HepG2 (cell line): ENCODE measurements at regions not wholly inside any gene's neighbourhood (a gene's known extent, or its start where the extent isn't known, plus 50 kb on each side); places are given as distances from the start of the nearest gene placed in this dataset.

Experiments
- ATAC-seq: fragments of 200-7000 bp; cut with Tn5 transposase; 3 replicates; pipeline ENCODE4 v1.9.1; 2020; ENCODE audit warnings: mild to moderate bottlenecking, moderate library complexity
- BruUV-seq: library from RNA; stranded (reverse); fragments of 400-500 nt; replicated peaks from 2 replicates; lab custom pipeline; 2021; lab: Mats Ljungman, UMichigan
- CTCF ChIA-PET: fragments of 300-600 bp; formaldehyde crosslinking; extraction: SDS; loops from one replicate; lab custom pipeline; 2021; ENCODE audit warnings: low total read pairs, inconsistent platforms, low intra/inter-chr PET ratio; lab: Yijun Ruan, JAX
- POLR2A ChIA-PET: fragments of 350-600 bp; sonication (Branson Sonifier 250); formaldehyde crosslinking; loops from one replicate; lab custom pipeline; 2020; ENCODE audit warnings: antibody characterized with exemption, inconsistent platforms; lab: Yijun Ruan, JAX
- DNase-seq: peaks from one replicate; pipeline ENCODE4 v3.0.0-alpha.2; 2015; ENCODE audit warnings: low spot score
- FAIRE-seq: peaks from 3 replicates; lab custom pipeline; 2011; peaks lifted over from hg19 to GRCh38; lab: Jason Lieb, UNC
- H2AFZ ChIP-seq: one replicate; pipeline ENCODE4 v1.6.1; 2011; ENCODE audit warnings: low read length, inconsistent platforms
- H3K27ac ChIP-seq: fragments of 300-600 bp; 3 replicates; pipeline ENCODE4 v1.8.0; 2011; ENCODE audit warnings: mixed run types, mild to moderate bottlenecking, mixed read lengths, low read length, inconsistent platforms; ENCODE audit not compliant: insufficient read depth; ENCODE audit errors: extremely low read length
- H3K27me3 ChIP-seq, 2 experiments: fragments of 200-600 bp in 1 of 2; 2 replicates in 1 of 2; 3 replicates in 1 of 2; pipeline versions ENCODE4 v1.6.0 to v1.8.0; 2011; ENCODE audit warnings: low read length in 2 of 2, mild to moderate bottlenecking in 2 of 2, moderate library complexity in 2 of 2, inconsistent platforms in 1 of 2; ENCODE audit not compliant: insufficient read depth in 2 of 2, control insufficient read depth in 1 of 2
- H3K36me3 ChIP-seq, 2 experiments: fragments of 200-600 bp in 1 of 2; replicated peaks in 1 of 2; 2 replicates in 1 of 2; 3 replicates in 1 of 2; pipeline versions ENCODE4 v1.5.1 to v1.8.0; 2011; ENCODE audit warnings: low read length in 2 of 2, inconsistent platforms in 1 of 2; ENCODE audit not compliant: insufficient read depth in 2 of 2, control insufficient read depth in 1 of 2
- H3K4me1 ChIP-seq: 2 replicates; pipeline ENCODE4 v1.5.1; 2012; ENCODE audit warnings: low read length, inconsistent platforms; ENCODE audit not compliant: insufficient read depth
- H3K4me2 ChIP-seq: 2 replicates; pipeline ENCODE4 v1.6.0; 2011; ENCODE audit warnings: low read depth, low read length, inconsistent platforms
- H3K4me3 ChIP-seq, 3 experiments: fragments of 200-600 bp in 1 of 3; sonication (generic), shearing (Covaris generic) in 1 of 3; replicated peaks in 1 of 3; 2 replicates each; pipeline ENCODE4 v1.5.1; 2011 to 2016; ENCODE audit warnings: low read length in 3 of 3, inconsistent platforms in 2 of 3, low read depth in 2 of 3, mild to moderate bottlenecking in 2 of 3, control low read depth in 1 of 3, mixed read lengths in 1 of 3; ENCODE audit not compliant: insufficient read depth in 1 of 3
- H3K79me2 ChIP-seq: one replicate; pipeline ENCODE4 v1.6.1; 2011; ENCODE audit warnings: low read length, inconsistent platforms; ENCODE audit not compliant: insufficient read depth
- H3K9ac ChIP-seq: 2 replicates; pipeline ENCODE4 v1.6.0; 2011; ENCODE audit warnings: mild to moderate bottlenecking, low read depth, low read length, inconsistent platforms; ENCODE audit not compliant: insufficient read depth
- H3K9me3 ChIP-seq: 2 replicates; pipeline ENCODE4 v1.5.1; 2012; ENCODE audit warnings: mild to moderate bottlenecking, low read length
- H4K20me1 ChIP-seq: 2 replicates; pipeline ENCODE4 v1.6.0; 2011; ENCODE audit warnings: inconsistent platforms, mild to moderate bottlenecking, low read length, moderate library complexity; ENCODE audit not compliant: insufficient read depth
- NFIB ChIP-seq: sonication (generic); formaldehyde crosslinking; IDR thresholded peaks from 2 replicates; pipeline ENCODE4 v1.9.0; 2021; ENCODE audit warnings: missing genetic modification reagents, mild to moderate bottlenecking, borderline replicate concordance
- TAF1 ChIP-seq: sonication (generic); formaldehyde crosslinking; IDR thresholded peaks from 2 replicates; pipeline ENCODE4 v1.4.0; 2020; ENCODE audit warnings: missing genetic modification reagents
- UBTF ChIP-seq: sonication (generic); formaldehyde crosslinking; IDR thresholded peaks from 2 replicates; pipeline ENCODE4 v1.4.0; 2020; ENCODE audit warnings: mild to moderate bottlenecking, missing genetic modification reagents
- ZNF10 ChIP-seq: sonication (generic); formaldehyde crosslinking; IDR thresholded peaks from 2 replicates; pipeline ENCODE4 v1.4.0; 2020; ENCODE audit warnings: mild to moderate bottlenecking, low read depth, missing genetic modification reagents, borderline replicate concordance
- ZNF354B ChIP-seq: sonication (generic); formaldehyde crosslinking; IDR thresholded peaks from 2 replicates; pipeline ENCODE4 v1.8.0; 2022; ENCODE audit warnings: mild to moderate bottlenecking, missing genetic modification reagents
- WGBS: methylation state at CpG from one replicate; pipeline ENCODE4 v1.1.6; 2017; ENCODE audit warnings: low lambda C conversion rate; 5-methylcytosine and 5-hydroxymethylcytosine counted together
- in situ Hi-C: cut with HindIII; loops from 2 replicates; pipeline ENCODE4 v1.10.0; 2017; ENCODE audit warnings: low pct_unique_long_range_greater_than_20kb; ENCODE audit not compliant: extremely low pct_ligation_motif_present
- intact Hi-C: fragments of 100-400 bp; cut with micrococcal nuclease; formaldehyde crosslinking; loops from one replicate; pipeline ENCODE4 v1.10.0; 2022; ENCODE audit not compliant: unreplicated experiment
- TF ChIP-seq, protein P1 (sequence below): sonication (generic); formaldehyde crosslinking; IDR thresholded peaks from 2 replicates; pipeline ENCODE4 v1.4.0; 2020; ENCODE audit warnings: missing genetic modification reagents; ENCODE audit errors: not compliant biosample characterization
- TF ChIP-seq, protein P2 (sequence below): sonication (generic); formaldehyde crosslinking; IDR thresholded peaks from 2 replicates; pipeline ENCODE4 v1.8.0; 2023; ENCODE audit warnings: mild to moderate bottlenecking, missing genetic modification reagents
- TF ChIP-seq, protein P3 (sequence below), 2 experiments: sonication (generic) in 1 of 2; formaldehyde crosslinking in 1 of 2; IDR thresholded peaks; 2 replicates each; pipeline versions ENCODE4 v1.4.0 to v1.6.1; 2018 to 2020; ENCODE audit warnings: missing genetic modification reagents in 2 of 2, borderline replicate concordance in 1 of 2, low read depth in 1 of 2, mild to moderate bottlenecking in 1 of 2, missing biosample characterization in 1 of 2
- TF ChIP-seq, protein P4 (sequence below): sonication (generic); formaldehyde crosslinking; IDR thresholded peaks from 2 replicates; pipeline ENCODE4 v1.4.0; 2020; ENCODE audit warnings: missing genetic modification reagents

- Histone ChIP-seq H3K9ac (no peak overlapping the region), H4K20me1 (no peaks in the 10 kb centered on the region), H3K27ac (no peak overlapping the region), H3K36me3 (no peaks in the 10 kb centered on the region), H3K79me2 (no peaks in the 10 kb centered on the region), H3K4me2 (no peak overlapping the region), H3K4me1 (no peaks in the 10 kb centered on the region), H3K27me3 (no peaks in the 10 kb centered on the region), H3K4me3 (no peak overlapping the region), H3K9me3 (no peaks in the 10 kb centered on the region), H2AFZ (no peak overlapping the region)
- DNase-seq = no peak
- ChIA-PET CTCF (no interaction called here), POLR2A (no interaction called here)
- no peak for ATAC-seq
- 34% methylated on average over 4 of the region's 4 CpGs for WGBS
- no TSS peak for BruUV-seq
- no peak for FAIRE-seq
- intact Hi-C loops (no loop called here), in situ Hi-C loops (no loop called here)
- TF ChIP-seq ZNF10 (no peak), ZNF354B (CRISPR knock-in tag) (no peak), NFIB (CRISPR knock-in tag) (no peak), UBTF (CRISPR knock-in tag) (no peak), TAF1 (CRISPR knock-in tag) (no peak)
- TF ChIP-seq, protein P1, sequence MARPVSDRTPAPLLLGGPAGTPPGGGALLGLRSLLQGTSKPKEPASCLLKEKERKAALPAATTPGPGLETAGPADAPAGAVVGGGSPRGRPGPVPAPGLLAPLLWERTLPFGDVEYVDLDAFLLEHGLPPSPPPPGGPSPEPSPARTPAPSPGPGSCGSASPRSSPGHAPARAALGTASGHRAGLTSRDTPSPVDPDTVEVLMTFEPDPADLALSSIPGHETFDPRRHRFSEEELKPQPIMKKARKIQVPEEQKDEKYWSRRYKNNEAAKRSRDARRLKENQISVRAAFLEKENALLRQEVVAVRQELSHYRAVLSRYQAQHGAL (CRISPR knock-in tag) = no peak
- TF ChIP-seq, protein P2, sequence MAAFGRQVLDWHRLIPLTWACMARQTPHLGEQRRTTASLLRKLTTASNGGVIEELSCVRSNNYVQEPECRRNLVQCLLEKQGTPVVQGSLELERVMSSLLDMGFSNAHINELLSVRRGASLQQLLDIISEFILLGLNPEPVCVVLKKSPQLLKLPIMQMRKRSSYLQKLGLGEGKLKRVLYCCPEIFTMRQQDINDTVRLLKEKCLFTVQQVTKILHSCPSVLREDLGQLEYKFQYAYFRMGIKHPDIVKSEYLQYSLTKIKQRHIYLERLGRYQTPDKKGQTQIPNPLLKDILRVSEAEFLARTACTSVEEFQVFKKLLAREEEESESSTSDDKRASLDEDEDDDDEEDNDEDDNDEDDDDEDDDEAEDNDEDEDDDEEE (CRISPR knock-in tag) = no peak
- TF ChIP-seq, protein P3, sequence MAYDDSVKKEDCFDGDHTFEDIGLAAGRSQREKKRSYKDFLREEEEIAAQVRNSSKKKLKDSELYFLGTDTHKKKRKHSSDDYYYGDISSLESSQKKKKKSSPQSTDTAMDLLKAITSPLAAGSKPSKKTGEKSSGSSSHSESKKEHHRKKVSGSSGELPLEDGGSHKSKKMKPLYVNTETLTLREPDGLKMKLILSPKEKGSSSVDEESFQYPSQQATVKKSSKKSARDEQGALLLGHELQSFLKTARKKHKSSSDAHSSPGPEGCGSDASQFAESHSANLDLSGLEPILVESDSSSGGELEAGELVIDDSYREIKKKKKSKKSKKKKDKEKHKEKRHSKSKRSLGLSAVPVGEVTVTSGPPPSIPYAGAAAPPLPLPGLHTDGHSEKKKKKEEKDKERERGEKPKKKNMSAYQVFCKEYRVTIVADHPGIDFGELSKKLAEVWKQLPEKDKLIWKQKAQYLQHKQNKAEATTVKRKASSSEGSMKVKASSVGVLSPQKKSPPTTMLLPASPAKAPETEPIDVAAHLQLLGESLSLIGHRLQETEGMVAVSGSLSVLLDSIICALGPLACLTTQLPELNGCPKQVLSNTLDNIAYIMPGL (CRISPR knock-in tag; IDR thresholded peaks at IDR 0.05; ENCODE audit: borderline replicate concordance in 1 of 2, low read depth in 1 of 2) = no peak
- TF ChIP-seq, protein P4, sequence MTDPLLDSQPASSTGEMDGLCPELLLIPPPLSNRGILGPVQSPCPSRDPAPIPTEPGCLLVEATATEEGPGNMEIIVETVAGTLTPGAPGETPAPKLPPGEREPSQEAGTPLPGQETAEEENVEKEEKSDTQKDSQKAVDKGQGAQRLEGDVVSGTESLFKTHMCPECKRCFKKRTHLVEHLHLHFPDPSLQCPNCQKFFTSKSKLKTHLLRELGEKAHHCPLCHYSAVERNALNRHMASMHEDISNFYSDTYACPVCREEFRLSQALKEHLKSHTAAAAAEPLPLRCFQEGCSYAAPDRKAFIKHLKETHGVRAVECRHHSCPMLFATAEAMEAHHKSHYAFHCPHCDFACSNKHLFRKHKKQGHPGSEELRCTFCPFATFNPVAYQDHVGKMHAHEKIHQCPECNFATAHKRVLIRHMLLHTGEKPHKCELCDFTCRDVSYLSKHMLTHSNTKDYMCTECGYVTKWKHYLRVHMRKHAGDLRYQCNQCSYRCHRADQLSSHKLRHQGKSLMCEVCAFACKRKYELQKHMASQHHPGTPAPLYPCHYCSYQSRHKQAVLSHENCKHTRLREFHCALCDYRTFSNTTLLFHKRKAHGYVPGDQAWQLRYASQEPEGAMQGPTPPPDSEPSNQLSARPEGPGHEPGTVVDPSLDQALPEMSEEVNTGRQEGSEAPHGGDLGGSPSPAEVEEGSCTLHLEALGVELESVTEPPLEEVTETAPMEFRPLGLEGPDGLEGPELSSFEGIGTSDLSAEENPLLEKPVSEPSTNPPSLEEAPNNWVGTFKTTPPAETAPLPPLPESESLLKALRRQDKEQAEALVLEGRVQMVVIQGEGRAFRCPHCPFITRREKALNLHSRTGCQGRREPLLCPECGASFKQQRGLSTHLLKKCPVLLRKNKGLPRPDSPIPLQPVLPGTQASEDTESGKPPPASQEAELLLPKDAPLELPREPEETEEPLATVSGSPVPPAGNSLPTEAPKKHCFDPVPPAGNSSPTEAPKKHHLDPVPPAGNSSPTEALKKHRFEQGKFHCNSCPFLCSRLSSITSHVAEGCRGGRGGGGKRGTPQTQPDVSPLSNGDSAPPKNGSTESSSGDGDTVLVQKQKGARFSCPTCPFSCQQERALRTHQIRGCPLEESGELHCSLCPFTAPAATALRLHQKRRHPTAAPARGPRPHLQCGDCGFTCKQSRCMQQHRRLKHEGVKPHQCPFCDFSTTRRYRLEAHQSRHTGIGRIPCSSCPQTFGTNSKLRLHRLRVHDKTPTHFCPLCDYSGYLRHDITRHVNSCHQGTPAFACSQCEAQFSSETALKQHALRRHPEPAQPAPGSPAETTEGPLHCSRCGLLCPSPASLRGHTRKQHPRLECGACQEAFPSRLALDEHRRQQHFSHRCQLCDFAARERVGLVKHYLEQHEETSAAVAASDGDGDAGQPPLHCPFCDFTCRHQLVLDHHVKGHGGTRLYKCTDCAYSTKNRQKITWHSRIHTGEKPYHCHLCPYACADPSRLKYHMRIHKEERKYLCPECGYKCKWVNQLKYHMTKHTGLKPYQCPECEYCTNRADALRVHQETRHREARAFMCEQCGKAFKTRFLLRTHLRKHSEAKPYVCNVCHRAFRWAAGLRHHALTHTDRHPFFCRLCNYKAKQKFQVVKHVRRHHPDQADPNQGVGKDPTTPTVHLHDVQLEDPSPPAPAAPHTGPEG (CRISPR knock-in tag) = no peak
These were observed 421.1 kb downstream of the PTH2R start for GRCh38 chr2:208827549-208828221.
